IPS-20b (cell line): ENCODE measurements at regions not wholly inside any gene's neighbourhood (a gene's known extent, or its start where the extent isn't known, plus 50 kb on each side); places are given as distances from the start of the nearest gene placed in this dataset.

ENCODE experiments used
- H3K27ac ChIP-seq: one replicate; pipeline ENCODE4 v1.5.1; 2013; ENCODE audit warnings: low read length
- H3K27me3 ChIP-seq: 2 replicates; pipeline ENCODE4 v1.6.1; 2013; ENCODE audit warnings: mild to moderate bottlenecking, low read length, inconsistent platforms; ENCODE audit not compliant: insufficient read depth
- H3K36me3 ChIP-seq: 2 replicates; pipeline ENCODE4 v1.6.1; 2013; ENCODE audit warnings: low read depth, mild to moderate bottlenecking, inconsistent platforms, low read length, moderate library complexity; ENCODE audit not compliant: insufficient read depth
- H3K4me1 ChIP-seq: 2 replicates; pipeline ENCODE4 v1.6.1; 2013; ENCODE audit warnings: mild to moderate bottlenecking, control low read depth, inconsistent platforms, low read length, moderate library complexity; ENCODE audit not compliant: insufficient read depth
- H3K4me3 ChIP-seq: 2 replicates; pipeline ENCODE4 v1.5.1; 2013; ENCODE audit warnings: mild to moderate bottlenecking, low read length, inconsistent platforms
- H3K9ac ChIP-seq: 2 replicates; pipeline ENCODE4 v1.6.1; 2013; ENCODE audit warnings: low read depth, mild to moderate bottlenecking, inconsistent platforms, low read length, moderate library complexity
- H3K9me3 ChIP-seq: 2 replicates; pipeline ENCODE4 v1.6.1; 2013; ENCODE audit warnings: mild to moderate bottlenecking, low read depth, low read length, inconsistent platforms; ENCODE audit not compliant: insufficient read depth

DNA sequence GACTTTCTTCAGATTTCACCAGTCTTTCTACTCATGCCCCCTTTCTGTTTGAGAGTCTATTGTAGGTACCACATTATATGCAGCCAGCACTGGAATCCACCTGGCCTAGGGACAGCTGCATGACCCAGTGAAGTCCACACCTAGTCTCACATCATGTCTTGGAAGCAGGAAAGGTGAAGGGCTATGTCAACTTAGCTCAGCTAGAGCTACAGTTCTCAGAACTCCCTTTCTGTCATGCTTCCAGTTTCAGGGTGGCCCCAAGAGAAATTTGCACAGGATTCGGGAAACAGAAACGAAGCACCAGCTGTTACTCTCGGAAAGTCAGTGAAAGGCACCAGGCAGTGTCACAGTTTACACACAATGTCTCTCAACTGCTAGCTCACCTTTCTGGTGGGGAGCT lies 51.6 kb upstream of the NLRP1 start:
- H3K9me3 ChIP-seq: no peaks in the 10 kb centered on the region
- H3K4me1 ChIP-seq: no peaks in the 10 kb centered on the region
- H3K27me3 ChIP-seq: no peaks in the 10 kb centered on the region; the same call in 1 of the 2 replicates
- H3K27ac ChIP-seq: no peak overlapping the region
- no peaks in the 10 kb centered on the region for H3K36me3 ChIP-seq
- H3K4me3 ChIP-seq: no peak overlapping the region
- no peak overlapping the region for H3K9ac ChIP-seq

DNA sequence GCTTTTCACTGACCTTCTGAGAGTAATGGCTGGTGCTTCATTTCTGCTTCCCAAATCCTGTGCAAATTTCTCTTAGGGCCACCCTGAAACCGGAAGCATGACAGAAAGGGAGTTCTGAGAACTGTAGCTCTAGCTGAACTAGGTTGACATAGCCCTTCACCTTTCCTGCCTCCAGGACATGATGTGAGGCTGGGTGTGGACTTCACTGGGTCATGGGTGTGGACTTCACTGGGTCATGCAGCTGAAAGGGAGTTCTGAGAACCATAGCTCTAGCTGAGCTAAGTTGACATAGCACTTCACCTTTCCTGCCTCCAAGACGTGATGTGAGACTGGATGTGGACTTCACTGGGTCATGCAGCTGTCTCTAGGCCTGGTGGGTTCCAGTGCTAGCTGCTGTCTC lies 54.3 kb upstream of the NLRP1 start:
- Histone ChIP-seq H3K27me3 (no peaks in the 10 kb centered on the region; the same call in 1 of the 2 replicates), H3K4me1 (no peaks in the 10 kb centered on the region), H3K9ac (no peak overlapping the region), H3K4me3 (no peak overlapping the region), H3K27ac (no peak overlapping the region), H3K9me3 (no peaks in the 10 kb centered on the region), H3K36me3 (no peaks in the 10 kb centered on the region)

DNA sequence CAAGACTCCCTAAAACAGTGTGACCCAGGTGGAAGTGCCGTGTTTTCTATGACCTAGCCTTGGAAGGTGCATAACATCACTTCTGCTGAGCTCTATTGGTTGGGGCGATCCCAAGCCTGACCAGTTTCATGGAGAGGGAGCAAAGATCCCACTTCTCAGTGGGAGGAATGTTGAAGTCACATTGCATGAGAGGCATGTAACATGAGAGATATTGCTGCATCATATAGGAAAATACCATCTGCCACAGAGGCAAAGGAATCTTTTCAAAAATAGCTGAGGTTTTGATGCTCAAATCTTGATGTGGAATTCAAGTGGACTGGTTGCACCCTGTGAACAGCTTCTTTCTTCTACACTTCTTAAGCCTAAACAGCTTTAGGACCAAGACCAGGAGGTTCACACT lies 56.4 kb upstream of the NLRP1 start:
- Histone ChIP-seq H3K9me3 (no peaks in the 10 kb centered on the region), H3K4me3 (no peak overlapping the region), H3K27ac (no peak overlapping the region), H3K27me3 (no peaks in the 10 kb centered on the region; the same call in 1 of the 2 replicates), H3K36me3 (no peaks in the 10 kb centered on the region), H3K4me1 (no peaks in the 10 kb centered on the region), H3K9ac (no peak overlapping the region)

DNA sequence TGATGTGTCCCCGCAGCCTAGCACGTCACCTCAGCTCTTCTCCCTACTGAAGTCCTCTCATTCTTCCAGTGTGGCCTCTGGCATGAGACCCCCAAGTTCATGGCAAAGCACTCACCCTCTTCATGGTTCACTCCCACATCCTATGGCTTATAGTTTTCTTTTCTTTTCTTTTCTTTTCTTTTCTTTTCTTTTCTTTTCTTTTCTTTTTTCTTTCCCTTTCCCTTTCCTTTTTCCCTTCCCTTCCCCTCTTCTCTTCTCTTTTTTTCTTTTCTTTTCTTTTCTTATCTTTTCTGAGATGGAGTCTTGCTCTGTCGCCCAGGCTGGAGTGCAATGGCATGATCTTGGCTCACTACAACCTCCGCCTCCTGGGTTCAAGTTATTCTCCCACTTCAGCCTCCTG lies 58.4 kb upstream of the NLRP1 start:
- Histone ChIP-seq H3K27ac (no peak overlapping the region), H3K4me1 (no peaks in the 10 kb centered on the region), H3K4me3 (no peak overlapping the region), H3K9ac (no peak overlapping the region), H3K27me3 (no peaks in the 10 kb centered on the region; the same call in 1 of the 2 replicates), H3K36me3 (no peaks in the 10 kb centered on the region), H3K9me3 (no peaks in the 10 kb centered on the region)

DNA sequence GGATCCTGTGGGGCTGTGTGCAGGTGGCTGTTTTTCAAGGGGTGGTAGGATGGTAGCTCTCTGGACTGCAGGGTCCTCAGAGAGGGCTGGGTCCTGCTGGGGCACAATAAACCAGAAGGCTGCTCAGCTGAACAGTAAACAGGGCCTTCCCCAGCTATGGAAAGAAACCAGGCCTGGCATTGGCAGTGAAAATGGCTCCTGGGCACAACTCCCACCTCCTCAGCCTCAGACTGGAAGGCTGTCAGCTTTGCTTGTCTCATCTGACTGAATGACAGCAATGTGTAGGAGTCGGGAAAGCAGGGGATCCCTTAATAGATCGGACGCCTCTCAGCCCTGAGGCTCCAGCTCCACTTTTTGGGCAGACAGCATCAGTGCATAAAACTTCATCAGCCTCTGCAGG lies 59.8 kb upstream of the NLRP1 start:
- Histone ChIP-seq H3K36me3 (no peaks in the 10 kb centered on the region), H3K4me3 (no peak overlapping the region), H3K4me1 (no peaks in the 10 kb centered on the region), H3K27me3 (no peaks in the 10 kb centered on the region; the same call in 1 of the 2 replicates), H3K27ac (no peak overlapping the region), H3K9me3 (no peaks in the 10 kb centered on the region), H3K9ac (no peak overlapping the region)

DNA sequence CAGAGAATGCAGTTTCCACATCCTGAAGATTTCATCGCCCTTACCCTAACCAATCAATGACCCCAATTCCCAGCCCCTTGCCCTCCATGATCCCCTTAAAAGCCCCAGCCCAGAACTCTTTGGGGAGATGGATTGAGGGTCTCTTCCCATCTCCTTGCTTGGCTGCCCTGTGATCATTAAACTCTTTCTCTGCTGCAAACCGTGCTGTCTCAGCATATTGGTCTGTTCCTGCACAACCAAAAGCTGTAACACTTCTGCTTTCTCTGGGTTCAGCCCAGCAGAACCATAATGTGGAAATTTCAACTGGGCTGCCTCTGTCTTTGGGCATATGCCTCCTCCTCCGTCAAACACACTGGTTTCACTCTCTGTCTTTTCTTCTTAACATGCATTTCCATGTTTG lies 67.0 kb upstream of the NLRP1 start:
- H3K36me3 ChIP-seq: no peaks in the 10 kb centered on the region
- H3K9me3 ChIP-seq: peaks cover 15% of the 10 kb centered on the region
- H3K4me3 ChIP-seq: no peak overlapping the region
- no peak overlapping the region for H3K9ac ChIP-seq
- H3K27me3 ChIP-seq: no peaks in the 10 kb centered on the region
- H3K4me1 ChIP-seq: peaks cover 3% of the 10 kb centered on the region; the same call in 1 of the 2 replicates
- no peak overlapping the region for H3K27ac ChIP-seq

DNA sequence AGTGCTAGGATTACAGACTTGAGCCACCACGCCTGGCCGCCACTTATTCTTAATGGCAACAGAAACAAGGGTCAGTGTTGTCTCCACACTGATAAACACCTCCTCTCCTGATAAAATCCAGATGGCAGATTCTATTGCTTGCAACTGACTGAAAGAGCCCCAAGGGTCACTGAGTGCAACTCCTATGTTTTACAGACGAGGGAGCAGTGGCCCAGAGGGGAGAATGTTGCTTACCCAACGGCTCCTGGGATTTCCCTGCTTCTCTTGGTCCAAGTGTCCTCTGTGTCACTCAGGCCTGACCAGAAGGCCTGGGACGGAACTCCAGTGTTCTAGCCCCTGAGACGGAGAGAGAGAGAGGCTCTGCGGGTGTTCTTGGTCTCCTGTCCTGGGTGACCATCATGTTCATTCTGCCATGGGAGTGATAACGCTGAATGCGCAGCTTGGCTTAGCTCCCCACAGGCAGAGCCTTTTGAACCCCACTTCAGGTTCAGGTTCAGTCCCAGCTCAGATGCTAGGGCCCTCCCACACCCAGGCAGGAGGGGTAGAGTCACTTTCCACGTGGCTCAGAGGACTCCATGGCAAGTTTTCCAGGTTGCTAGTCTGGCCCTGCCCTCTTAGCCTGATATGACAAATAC lies 77.3 kb upstream of the NLRP1 start:
- H3K36me3 ChIP-seq: no peaks in the 10 kb centered on the region
- no peak overlapping the region for H3K9ac ChIP-seq
- H3K27me3 ChIP-seq: no peaks in the 10 kb centered on the region; the same call in 1 of the 2 replicates
- no peaks in the 10 kb centered on the region for H3K9me3 ChIP-seq
- no peak overlapping the region for H3K27ac ChIP-seq
- H3K4me1 ChIP-seq: no peaks in the 10 kb centered on the region
- no peak overlapping the region for H3K4me3 ChIP-seq

DNA sequence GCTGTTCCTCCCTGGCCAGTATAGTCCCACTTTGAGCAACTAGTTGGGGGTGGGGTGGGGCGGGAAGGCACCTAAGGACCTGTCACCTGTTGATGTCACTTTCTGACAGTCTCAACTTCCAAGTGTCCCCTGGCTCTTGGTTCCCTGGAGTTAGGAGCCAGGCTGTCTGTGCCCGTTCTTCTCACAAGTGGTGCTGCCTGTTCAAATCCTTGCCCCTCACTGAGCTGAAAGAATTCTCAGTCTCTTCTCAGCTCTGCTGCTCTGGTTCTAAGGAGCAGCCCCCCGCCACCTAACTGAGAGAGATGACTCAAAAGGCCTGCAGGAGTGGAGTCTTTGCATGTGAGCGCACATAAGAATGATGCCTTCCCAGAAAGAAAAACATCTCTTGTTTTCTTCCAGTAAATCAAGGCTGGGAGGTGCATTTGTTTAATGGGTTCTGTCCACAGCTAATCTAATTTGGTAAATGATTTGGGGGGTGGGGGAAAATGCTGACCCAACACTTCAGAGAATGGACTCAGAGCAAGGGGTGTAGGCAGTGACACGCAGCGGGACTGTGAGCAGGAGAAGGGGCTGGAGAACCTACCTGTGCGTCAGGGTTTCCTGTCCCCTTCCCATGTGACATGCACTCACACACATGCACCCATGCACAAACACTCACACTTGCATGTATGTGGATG lies 78.2 kb upstream of the NLRP1 start:
- Histone ChIP-seq H3K27me3 (no peaks in the 10 kb centered on the region; the same call in 1 of the 2 replicates), H3K9me3 (no peaks in the 10 kb centered on the region), H3K9ac (no peak overlapping the region)

DNA sequence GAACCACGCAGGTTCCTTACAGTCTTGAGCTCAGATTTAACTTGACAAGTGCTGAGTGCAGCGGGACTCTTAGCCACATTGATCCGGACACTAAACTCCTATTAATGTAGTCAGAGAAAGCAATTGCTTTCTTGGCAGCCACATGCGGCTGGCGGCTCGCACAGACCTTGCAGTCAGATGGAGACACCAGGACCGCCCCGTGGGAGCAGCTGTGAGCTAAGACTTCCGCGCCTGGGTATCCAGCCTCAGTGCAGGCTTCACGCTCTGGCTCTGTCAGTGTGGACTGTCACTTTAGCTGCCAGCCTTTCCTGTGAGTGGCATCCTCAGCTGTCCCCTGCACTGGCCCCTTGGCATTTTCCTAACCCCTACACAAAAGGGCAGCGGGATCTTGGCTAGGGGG lies 80.9 kb upstream of the NLRP1 start:
- H3K27ac ChIP-seq: no peak overlapping the region
- no peaks in the 10 kb centered on the region for H3K27me3 ChIP-seq
- no peaks in the 10 kb centered on the region for H3K36me3 ChIP-seq
- H3K4me1 ChIP-seq: no peaks in the 10 kb centered on the region
- H3K9ac ChIP-seq: no peak overlapping the region
- no peaks in the 10 kb centered on the region for H3K9me3 ChIP-seq
- no peak overlapping the region for H3K4me3 ChIP-seq

More for the DNA sequence above, 78.2 kb upstream of the NLRP1 start:
- H3K36me3 ChIP-seq: no peaks in the 10 kb centered on the region
- no peak overlapping the region for H3K4me3 ChIP-seq
- no peaks in the 10 kb centered on the region for H3K4me1 ChIP-seq
- H3K27ac ChIP-seq: no peak overlapping the region

DNA sequence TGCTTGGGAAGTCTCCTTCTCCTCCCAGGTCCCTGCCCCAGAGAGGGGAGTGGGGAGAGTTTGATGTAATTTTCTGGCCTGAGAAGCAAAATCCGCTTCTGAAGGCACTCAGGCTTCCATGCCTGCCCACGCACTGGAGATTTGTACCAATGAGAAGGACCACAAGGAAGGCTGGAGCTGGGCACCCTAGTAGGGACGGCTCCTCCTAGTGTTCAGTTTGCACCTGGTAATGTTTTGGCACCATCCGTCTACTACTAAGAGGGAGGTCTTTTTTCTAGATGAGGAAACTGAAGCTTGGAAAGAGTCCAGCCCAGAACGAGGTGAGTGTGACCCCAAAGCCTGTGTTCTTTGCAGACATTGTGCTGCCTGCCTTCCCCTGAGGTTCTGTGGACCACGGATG lies 83.6 kb upstream of the NLRP1 start:
- Histone ChIP-seq H3K4me3 (no peak overlapping the region), H3K9me3 (no peaks in the 10 kb centered on the region)

DNA sequence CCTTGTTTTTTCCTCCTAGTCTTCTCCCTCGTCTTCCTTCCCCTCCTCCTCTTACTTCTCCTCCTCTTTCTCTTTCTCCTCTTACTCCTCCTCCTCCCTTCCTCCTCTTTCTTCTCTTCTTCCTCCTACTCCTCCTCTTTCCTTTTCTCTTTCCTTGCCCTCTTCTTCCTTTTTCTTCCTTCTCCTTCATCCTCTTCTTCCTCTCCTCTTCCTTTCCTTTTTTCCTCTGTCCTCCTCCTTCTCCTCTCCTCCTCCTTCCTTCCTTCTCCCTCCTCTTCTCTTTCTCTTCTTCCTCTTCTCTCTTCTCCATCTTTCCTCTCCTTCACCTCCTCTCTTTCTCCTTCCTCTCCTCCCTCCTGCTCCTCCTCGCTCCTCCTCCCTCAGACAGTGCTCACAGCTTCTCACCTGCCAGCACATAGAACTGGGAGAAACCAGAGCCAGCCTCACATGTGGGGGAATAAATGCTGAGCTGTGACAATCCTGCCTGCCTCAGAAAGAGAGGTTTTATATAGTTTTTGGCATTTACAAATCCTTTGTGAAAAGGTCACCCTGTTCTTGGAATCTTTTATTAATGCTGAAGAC lies 84.3 kb upstream of the NLRP1 start:
- H3K36me3 ChIP-seq: no peaks in the 10 kb centered on the region
- H3K27me3 ChIP-seq: no peaks in the 10 kb centered on the region
- H3K9me3 ChIP-seq: no peaks in the 10 kb centered on the region
- no peak overlapping the region for H3K27ac ChIP-seq
- H3K9ac ChIP-seq: no peak overlapping the region
- H3K4me3 ChIP-seq: no peak overlapping the region
- no peaks in the 10 kb centered on the region for H3K4me1 ChIP-seq

More for the DNA sequence above, 83.6 kb upstream of the NLRP1 start:
- H3K27me3 ChIP-seq: no peaks in the 10 kb centered on the region
- no peaks in the 10 kb centered on the region for H3K4me1 ChIP-seq
- H3K9ac ChIP-seq: no peak overlapping the region
- no peaks in the 10 kb centered on the region for H3K36me3 ChIP-seq
- no peak overlapping the region for H3K27ac ChIP-seq

DNA sequence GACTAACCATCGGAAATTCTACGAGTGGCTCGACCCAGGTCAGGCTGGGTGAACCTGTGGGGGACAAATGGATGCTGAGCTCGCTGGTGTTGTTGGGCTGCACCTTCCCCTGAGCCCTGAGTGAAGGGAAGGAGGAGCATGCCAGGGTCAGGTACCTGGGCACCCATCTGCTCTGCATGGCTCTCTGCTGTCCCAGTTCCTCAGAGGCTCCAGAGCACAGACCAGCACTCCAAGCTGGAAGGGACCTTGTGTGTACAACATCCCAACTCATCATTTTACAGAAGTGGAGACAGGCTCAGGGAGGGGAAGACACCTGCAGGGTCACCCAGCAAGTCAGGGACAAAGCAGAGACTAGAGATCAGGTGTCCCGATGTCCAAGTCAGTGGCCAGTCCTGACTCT lies 84.9 kb upstream of the NLRP1 start:
- H3K9me3 ChIP-seq: no peaks in the 10 kb centered on the region
- H3K36me3 ChIP-seq: no peaks in the 10 kb centered on the region
- no peak overlapping the region for H3K27ac ChIP-seq
- H3K27me3 ChIP-seq: no peaks in the 10 kb centered on the region
- no peak overlapping the region for H3K4me3 ChIP-seq
- H3K4me1 ChIP-seq: no peaks in the 10 kb centered on the region
- no peak overlapping the region for H3K9ac ChIP-seq
